Endodermal cell (in vitro differentiated cells): ENCODE measurements at regions not wholly inside any gene's neighbourhood (a gene's known extent, or its start where the extent isn't known, plus 50 kb on each side); places are given as distances from the start of the nearest gene placed in this dataset.

Experiments used
- DNase-seq: peaks from one replicate; pipeline ENCODE4 v3.0.0-alpha.2; 2017
- H3K27ac ChIP-seq: 2 replicates; pipeline ENCODE4 v1.5.1; 2013; ENCODE audit warnings: mild to moderate bottlenecking, low read depth, low read length, moderate library complexity
- H3K27me3 ChIP-seq: 2 replicates; pipeline ENCODE4 v1.6.1; 2013; ENCODE audit warnings: mild to moderate bottlenecking, low read length, moderate library complexity; ENCODE audit not compliant: insufficient read depth, control insufficient read depth, poor library complexity, severe bottlenecking
- H3K36me3 ChIP-seq: 2 replicates; pipeline ENCODE4 v1.7.0; 2013; ENCODE audit warnings: mild to moderate bottlenecking, low read length, moderate library complexity; ENCODE audit not compliant: control insufficient read depth, insufficient read depth
- H3K4me1 ChIP-seq: one replicate; pipeline ENCODE4 v1.7.0; 2013; ENCODE audit warnings: low read length; ENCODE audit not compliant: control insufficient read depth, insufficient read depth
- H3K4me3 ChIP-seq: 2 replicates; pipeline ENCODE4 v1.5.1; 2013; ENCODE audit warnings: mild to moderate bottlenecking, low read length, moderate library complexity
- H3K9ac ChIP-seq: 2 replicates; pipeline ENCODE4 v1.6.1; 2013; ENCODE audit warnings: mild to moderate bottlenecking, low read length, moderate library complexity; ENCODE audit not compliant: poor library complexity, severe bottlenecking; ENCODE audit errors: extremely low read depth
- H3K9me3 ChIP-seq: 2 replicates; pipeline ENCODE4 v1.6.1; 2013; ENCODE audit warnings: mild to moderate bottlenecking, low read length, moderate library complexity; ENCODE audit not compliant: control insufficient read depth
- H3K27ac Mint-ChIP-seq: 2 replicates; pipeline ENCODE4 v1.8.0; 2020; ENCODE audit warnings: mixed read lengths
- H3K27me3 Mint-ChIP-seq: 2 replicates; pipeline ENCODE4 v1.8.0; 2021; ENCODE audit warnings: mild to moderate bottlenecking, mixed read lengths; ENCODE audit not compliant: insufficient read depth
- H3K36me3 Mint-ChIP-seq: 2 replicates; pipeline ENCODE4 v1.8.0; 2020; ENCODE audit warnings: low read depth, mixed read lengths
- H3K4me1 Mint-ChIP-seq: 2 replicates; pipeline ENCODE4 v1.8.0; 2020; ENCODE audit warnings: mixed read lengths
- H3K4me3 Mint-ChIP-seq: 2 replicates; pipeline ENCODE4 v1.8.0; 2020; ENCODE audit warnings: mild to moderate bottlenecking, moderate library complexity, mixed read lengths
- H3K9me3 Mint-ChIP-seq: 2 replicates; pipeline ENCODE4 v1.8.0; 2020; ENCODE audit warnings: mild to moderate bottlenecking, mixed read lengths
- WGBS, 2 experiments: methylation state at CpG; one replicate each; pipeline versions ENCODE4 v1.1.5 to v1.1.7; 2013; ENCODE audit warnings: missing lambda C conversion rate in 2 of 2, mixed read lengths in 1 of 2; ENCODE audit not compliant: insufficient coverage in 1 of 2, insufficient read length in 1 of 2; 5-methylcytosine and 5-hydroxymethylcytosine counted together
- TF ChIP-seq, protein P1 (sequence below): fragments of 200-600 bp; sonication (generic); conservative IDR thresholded peaks from 2 replicates; pipeline ENCODE4 v1.5.0; 2021; ENCODE audit warnings: antibody characterized with exemption, mild to moderate bottlenecking

DNA sequence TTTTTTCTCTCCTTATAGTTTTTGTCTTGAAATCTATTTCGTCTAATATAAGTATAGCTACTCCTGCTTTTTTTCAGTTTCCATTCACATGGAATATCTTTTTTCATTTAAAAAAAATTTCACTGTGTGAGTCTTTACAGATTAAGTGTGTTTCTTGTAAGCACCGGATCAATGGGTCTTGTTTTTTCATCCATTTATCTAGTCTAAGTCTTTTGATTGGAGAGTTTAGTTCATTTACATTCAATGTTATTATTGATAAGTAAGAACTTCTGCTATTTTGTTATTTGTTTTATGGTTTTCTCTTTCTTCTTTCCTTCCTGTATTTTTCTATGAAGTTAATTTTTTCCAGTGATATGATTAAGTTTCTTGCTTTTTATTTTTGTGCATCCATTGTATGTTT, 216.7 kb upstream of the CNTNAP2 start:
- no peaks in the 10 kb centered on the region for H3K27me3 ChIP-seq
- H3K4me3 ChIP-seq, result no peak overlapping the region
- no peak for DNase-seq
- H3K36me3 ChIP-seq, result no peaks in the 10 kb centered on the region
- peaks cover 9% of the 10 kb centered on the region for H3K9me3 Mint-ChIP-seq
- no peaks in the 10 kb centered on the region for H3K36me3 Mint-ChIP-seq
- H3K27me3 Mint-ChIP-seq, result no peaks in the 10 kb centered on the region
- H3K4me1 Mint-ChIP-seq, result no peaks in the 10 kb centered on the region
- no peak overlapping the region for H3K4me3 Mint-ChIP-seq
- 83% methylated on average over 1 of the region's 2 CpGs; no CpG with 5 or more reads in 1 of the 2 experiments for WGBS, 2 experiments
- TF ChIP-seq, protein P1, sequence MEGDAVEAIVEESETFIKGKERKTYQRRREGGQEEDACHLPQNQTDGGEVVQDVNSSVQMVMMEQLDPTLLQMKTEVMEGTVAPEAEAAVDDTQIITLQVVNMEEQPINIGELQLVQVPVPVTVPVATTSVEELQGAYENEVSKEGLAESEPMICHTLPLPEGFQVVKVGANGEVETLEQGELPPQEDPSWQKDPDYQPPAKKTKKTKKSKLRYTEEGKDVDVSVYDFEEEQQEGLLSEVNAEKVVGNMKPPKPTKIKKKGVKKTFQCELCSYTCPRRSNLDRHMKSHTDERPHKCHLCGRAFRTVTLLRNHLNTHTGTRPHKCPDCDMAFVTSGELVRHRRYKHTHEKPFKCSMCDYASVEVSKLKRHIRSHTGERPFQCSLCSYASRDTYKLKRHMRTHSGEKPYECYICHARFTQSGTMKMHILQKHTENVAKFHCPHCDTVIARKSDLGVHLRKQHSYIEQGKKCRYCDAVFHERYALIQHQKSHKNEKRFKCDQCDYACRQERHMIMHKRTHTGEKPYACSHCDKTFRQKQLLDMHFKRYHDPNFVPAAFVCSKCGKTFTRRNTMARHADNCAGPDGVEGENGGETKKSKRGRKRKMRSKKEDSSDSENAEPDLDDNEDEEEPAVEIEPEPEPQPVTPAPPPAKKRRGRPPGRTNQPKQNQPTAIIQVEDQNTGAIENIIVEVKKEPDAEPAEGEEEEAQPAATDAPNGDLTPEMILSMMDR, result no peak
- H3K27ac ChIP-seq, result no peak overlapping the region
- no peaks in the 10 kb centered on the region for H3K4me1 ChIP-seq
- no peak overlapping the region for H3K27ac Mint-ChIP-seq
- H3K9ac ChIP-seq, result no peak overlapping the region
- H3K9me3 ChIP-seq, result peaks cover 7% of the 10 kb centered on the region

DNA sequence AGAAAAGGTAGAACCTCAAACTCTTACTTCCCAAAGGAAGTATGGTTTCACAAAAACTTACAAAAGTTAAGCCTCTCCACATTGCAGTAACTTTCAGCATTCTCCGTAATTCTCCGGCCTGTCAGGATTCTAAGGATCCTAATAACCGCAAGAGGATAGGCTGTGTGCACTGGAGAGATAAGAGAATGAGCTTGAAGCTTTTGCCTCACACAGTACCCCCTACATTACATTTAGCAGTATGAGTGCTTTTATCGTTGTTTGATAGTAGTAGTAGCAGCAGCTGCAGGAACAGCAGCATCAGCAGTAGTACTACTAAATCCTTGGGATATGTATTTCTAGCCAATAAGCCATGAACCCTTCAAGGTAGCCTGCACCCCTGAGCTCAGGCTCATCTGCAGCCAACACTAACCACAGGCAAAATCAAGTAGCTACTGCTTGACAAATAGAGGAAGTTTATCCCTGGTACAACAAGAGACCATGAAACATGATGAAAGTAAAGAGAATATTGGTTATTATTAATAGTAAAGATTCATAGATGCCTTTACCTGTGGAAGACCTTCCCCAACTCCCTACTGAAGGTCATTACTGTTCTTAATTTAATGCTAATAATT, 222.6 kb upstream of the CNTNAP2 start:
- peaks cover 9% of the 10 kb centered on the region for H3K9me3 Mint-ChIP-seq
- no peak overlapping the region for H3K4me3 ChIP-seq
- no peaks in the 10 kb centered on the region for H3K36me3 ChIP-seq
- H3K9me3 ChIP-seq, result peaks cover 7% of the 10 kb centered on the region
- TF ChIP-seq, protein P1, result no peak
- no peaks in the 10 kb centered on the region for H3K4me1 ChIP-seq
- no peak overlapping the region for H3K27ac ChIP-seq
- no peaks in the 10 kb centered on the region for H3K4me1 Mint-ChIP-seq
- H3K36me3 Mint-ChIP-seq, result no peaks in the 10 kb centered on the region
- WGBS, 2 experiments, result 96 to 100% methylated on average over 1 to 4 of the region's 4 CpGs
- no peaks in the 10 kb centered on the region for H3K27me3 Mint-ChIP-seq
- no peak for DNase-seq
- H3K4me3 Mint-ChIP-seq, result no peak overlapping the region
- H3K9ac ChIP-seq, result no peak overlapping the region
- H3K27me3 ChIP-seq, result no peaks in the 10 kb centered on the region
- H3K27ac Mint-ChIP-seq, result no peak overlapping the region

DNA sequence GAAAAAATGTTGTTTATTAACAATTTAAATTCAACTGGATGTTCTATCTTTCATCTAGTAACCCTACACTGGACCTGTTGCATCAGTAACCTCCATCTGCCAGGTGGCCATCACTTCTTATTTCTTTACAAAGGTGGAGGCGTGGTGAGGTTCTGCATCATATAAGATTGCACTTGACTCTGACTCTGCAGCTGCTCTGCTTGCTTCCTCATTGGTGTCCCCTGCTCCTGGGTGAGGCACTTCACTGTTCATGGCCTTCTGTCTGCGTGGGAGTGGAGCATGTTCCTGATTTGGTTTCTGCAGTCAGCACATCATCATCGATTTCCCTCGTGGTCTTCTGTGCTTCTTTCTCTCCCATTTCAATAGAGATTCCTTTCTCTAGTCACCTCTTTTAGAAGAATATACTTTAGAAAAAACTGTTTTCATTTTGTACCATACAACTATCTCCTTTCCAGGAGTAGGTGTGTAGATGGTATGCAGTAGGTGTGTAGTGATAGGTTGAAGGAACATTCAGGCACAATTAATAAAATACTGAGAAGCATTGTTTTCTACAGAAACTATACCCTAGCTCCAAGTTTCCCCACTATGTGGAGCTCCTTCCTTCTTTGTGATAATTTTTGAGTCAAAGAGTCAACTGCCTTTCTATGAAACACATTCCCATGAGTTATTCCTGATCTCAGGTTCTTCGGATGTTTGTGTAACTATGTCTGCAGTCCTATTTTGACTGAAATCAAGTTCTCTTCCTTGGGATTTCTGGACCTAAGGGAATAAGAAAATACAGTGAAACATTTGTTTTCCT, 231.7 kb upstream of the CNTNAP2 start:
- TF ChIP-seq, protein P1, result peak; percentile 29
- Histone ChIP-seq H3K36me3 (no peaks in the 10 kb centered on the region), H3K9me3 (no peaks in the 10 kb centered on the region), H3K4me1 (no peaks in the 10 kb centered on the region), H3K27me3 (no peaks in the 10 kb centered on the region), H3K9ac (no peak overlapping the region), H3K27ac (no peak overlapping the region), H3K4me3 (no peak overlapping the region)
- WGBS, 2 experiments, result 81 to 88% methylated on average over 3 to 5 of the region's 5 CpGs
- no peak for DNase-seq
- no peak overlapping the region for H3K27ac Mint-ChIP-seq
- H3K4me1 Mint-ChIP-seq, result no peaks in the 10 kb centered on the region
- no peaks in the 10 kb centered on the region for H3K27me3 Mint-ChIP-seq
- H3K4me3 Mint-ChIP-seq, result no peak overlapping the region
- no peaks in the 10 kb centered on the region for H3K9me3 Mint-ChIP-seq
- no peaks in the 10 kb centered on the region for H3K36me3 Mint-ChIP-seq
